LHCN-M2 (cell line): ENCODE measurements at regions not wholly inside any gene's neighbourhood (a gene's known extent, or its start where the extent isn't known, plus 50 kb on each side); places are given as distances from the start of the nearest gene placed in this dataset.
"Not testable (repeated sequence)": the region's sequence is repeated elsewhere in the genome, so short reads cannot be mapped to it uniquely, and the experiment has no call there.

Experiments
- DNase-seq: peaks from one replicate; pipeline ENCODE4 v3.0.0-alpha.2; 2012; ENCODE audit warnings: low read depth

DNA sequence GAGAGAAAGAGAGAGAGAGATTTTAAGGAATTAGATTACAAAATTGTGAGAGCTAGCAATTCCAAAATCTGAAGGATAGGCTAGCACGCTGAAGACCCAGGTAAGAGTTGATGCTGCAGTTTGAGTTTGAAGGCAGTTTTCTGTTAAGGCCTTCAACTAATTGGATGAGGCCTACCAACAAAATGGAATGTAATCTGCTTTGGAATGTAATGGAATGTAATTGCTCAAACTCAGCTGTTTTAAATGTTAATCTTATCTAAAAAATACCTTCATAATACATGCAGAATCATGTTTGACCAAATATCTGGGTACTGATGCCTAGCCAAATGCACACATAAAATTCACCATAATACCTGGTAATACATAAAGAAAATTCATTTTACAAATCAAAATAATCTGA lies 976.1 kb downstream of the LTN1 start:
- DNase-seq: no peak

- DNase-seq: not testable (repeated sequence)
Measured at GRCh38 chr21:28013123-28013522, 979.6 kb downstream of the LTN1 start.

DNA sequence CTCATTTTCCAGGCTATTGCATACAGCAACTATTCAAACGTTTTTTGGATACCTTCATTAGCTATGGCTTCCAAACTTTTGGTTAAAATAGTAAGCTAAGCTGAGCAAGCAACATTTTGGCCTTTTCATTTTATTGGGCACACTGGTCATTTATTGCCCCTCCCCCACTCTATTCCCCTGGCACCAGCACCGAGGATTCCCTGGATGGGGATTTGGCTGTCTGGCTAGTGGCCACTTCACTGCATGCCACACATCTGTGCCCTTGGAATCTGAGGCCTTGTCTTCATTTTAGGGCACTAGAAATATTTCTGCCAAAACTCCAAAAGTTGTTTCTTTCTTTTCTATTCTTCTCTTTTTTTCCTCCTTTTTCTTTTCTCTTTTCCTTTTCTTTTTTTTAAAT lies 980.7 kb downstream of the LTN1 start:
- not testable (repeated sequence) for DNase-seq

GRCh38 chr21:28008245-28008644 lies 984.4 kb downstream of the LTN1 start:
- peak; percentile 5 for DNase-seq

DNA sequence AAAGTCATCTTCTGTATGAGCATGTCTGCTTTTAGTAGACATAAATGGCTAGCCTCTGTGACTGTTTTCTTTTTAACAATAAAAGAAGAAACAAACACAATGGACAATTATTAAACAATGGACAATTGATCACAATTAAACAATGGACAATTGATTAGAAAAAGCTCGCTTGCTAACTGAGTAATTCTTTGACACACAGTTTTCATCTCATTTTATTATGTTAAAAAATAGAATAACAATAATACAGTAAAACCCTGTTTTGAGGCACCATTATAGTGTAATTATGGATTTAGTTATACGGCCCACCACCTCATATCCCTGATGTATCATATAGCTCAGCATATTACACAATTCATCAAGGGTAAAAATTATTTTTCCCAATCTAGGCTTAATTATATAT lies 989.0 kb downstream of the LTN1 start:
- DNase-seq: not testable (repeated sequence)

GRCh38 chr21:27996906-27997305 lies 995.8 kb downstream of the LTN1 start:
- DNase-seq: not testable (repeated sequence)

DNA sequence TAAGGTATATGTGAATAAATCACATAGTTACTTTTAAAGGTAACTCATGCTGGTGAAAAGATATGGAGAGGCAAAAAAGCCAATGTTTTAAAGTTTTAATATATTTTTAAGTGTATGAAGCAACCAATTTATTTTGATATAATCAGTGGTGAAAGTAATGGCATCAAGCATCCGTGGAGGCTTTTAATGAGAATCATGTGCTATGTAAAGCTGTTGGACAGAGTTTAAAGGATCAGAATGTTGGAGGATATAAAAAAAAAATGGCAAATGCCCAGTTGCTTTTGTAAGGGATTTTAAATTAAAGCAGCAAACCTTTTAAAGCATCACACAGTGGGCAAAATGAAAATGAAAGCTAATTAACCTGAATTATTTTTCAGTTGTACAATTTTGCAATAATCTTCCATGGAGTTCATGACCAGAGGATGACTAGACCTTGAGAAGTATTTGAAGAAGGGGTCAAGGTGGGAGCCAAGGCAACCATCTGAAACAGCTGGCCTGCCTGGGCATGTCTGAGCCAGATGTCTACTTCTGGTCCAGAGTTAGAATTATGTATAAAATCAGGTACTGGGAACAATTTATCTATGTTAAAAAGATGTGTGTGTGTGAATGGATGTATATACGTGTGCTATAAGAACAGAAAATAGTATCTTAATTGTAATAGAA lies 1007.9 kb downstream of the LTN1 start:
- peak; percentile 29 for DNase-seq

DNA sequence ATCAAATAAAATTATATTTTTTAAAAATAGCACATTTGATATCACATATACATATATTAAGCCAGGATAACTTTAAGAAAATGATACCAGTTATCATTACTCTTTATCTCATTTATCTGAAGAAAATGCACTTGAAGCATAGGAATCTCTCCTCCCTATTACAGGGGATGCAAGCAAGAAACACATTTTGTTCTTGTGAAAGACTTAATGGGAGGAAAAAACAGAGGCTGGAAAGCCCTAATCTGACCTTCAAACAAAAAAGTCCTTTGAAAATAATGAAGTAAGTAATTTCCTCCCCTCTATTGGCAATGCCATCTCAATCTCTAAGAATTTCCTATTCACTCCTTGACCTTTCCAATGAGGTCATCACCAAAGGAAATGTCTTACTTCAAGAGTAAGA lies 1012.6 kb upstream of the ADAMTS5 start:
- DNase-seq: not testable (repeated sequence)

- no peak for DNase-seq
Measured at GRCh38 chr21:27975514-27975913, 1008.6 kb upstream of the ADAMTS5 start.

DNA sequence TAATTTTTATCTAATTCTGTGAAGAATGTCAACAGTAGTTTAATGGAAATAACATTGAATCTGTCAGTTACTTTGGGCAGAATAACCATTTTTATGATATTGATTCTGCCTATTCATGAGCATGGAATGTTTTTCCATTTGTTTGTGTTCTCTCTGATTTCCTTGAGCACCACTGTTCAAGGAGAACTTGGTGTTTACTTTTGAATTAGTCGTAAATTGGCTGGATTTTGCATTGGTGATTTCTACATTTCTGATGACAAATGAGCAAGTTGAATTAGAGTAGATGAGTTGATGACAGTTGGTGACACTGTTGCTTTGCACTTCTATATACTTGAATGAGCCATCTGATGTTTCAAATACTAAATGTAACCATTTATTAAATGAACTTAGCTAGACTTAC lies 1007.3 kb upstream of the ADAMTS5 start:
- DNase-seq: peak; percentile 6

- DNase-seq: peak; percentile 25
Measured at GRCh38 chr21:27968240-27968639, 1001.4 kb upstream of the ADAMTS5 start.

- DNase-seq: no peak
Measured at GRCh38 chr21:27954543-27955165, 987.8 kb upstream of the ADAMTS5 start.

DNA sequence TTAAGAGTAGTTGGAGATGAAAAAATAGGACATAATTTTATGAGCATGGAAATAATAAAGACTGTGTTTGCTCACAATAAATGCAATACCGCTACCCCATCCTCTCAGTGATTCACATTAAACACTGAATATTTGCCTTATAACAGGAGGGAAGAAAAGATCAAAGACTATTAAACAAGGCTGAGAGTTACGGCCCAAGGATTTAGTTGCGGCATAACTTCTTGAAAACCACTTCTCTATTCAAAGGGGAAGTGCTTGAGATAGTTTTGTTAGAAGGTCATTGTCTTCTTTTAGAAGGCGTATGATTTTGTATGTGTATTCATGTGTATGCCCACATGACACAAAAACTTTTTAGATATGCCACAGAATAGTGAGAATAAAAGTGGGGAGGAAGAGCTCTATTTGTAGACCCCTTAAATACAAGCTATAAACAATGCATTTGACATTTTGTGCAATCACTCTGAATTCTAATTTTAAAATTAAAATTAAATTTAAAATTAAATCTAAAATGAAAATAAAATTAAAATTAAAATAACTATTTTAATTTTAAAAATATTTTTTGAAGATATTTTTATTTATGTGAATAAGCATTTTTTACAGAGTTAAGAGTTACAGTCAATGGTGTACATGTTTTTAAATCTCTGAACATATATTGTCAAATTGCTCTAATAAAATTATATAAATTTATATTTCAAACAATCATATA lies 986.6 kb upstream of the ADAMTS5 start:
- DNase-seq: no peak

- DNase-seq: not testable (repeated sequence)
Measured at GRCh38 chr21:27949093-27949492, 982.2 kb upstream of the ADAMTS5 start.

- DNase-seq: not testable (repeated sequence)
Measured at GRCh38 chr21:27930108-27930767, 963.4 kb upstream of the ADAMTS5 start.

DNA sequence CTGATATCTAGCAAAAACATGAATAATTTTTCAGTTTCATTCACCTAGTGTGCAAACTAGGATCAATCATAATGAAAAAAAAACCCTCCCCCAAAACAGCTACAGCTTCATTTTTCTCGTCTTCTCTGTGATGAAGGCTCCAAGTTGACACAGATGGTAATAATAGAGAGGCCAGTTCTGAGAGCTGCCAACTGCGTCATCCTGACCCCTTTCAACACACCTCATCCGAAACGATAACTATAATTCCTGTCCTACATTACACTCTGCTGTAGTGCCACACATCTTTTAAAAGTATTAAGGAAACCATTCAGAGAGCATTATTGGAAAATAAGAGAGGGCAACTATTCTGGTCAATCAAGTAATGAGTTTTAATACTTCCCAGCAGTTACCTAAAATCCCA lies 962.3 kb upstream of the ADAMTS5 start:
- DNase-seq: not testable (repeated sequence)

DNA sequence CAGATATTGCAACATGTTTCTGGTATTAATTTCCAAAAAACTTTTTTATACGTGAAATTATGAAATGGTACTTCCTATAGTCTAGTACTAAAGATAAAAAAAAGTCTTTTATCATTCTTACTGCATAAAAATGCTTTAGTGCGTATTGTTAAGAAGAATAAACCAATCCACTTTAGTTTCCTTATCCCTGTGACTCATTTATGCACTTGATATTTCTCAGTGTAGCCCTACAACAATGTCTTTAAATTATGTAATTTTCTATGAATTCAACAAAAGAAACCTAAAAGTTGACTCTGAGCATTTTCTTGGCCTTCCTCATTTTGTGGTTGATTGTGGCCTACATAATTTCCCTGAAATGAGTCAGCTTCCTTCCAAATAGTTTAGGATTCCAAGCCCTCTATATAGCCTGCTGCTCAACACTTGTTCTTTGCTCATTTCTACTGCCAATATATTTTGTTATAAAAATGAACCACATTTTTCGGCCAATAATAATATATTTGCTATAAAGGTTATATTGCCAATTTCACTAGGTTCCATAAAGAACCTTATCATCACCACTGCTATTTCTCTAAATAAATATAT lies 961.7 kb upstream of the ADAMTS5 start:
- peak; percentile 85 for DNase-seq

DNA sequence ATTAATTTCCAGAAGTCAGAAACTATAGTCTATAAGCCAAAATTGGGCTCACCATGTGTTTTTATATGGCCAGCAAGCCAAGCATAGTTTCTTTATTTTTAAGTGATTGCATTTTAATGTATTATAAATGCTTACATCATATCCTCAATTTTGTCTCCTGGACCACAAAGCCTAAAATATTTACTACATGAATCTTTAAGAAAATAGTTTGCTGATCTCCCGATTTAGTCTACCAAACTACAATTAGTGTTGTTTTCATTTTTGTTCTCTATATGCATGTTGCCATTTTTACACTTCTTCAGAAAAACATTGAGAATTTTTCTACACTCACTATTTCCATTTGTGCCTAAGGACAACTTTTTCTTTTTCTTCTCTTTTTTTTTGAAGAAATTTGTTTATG lies 954.5 kb upstream of the ADAMTS5 start:
- DNase-seq: not testable (repeated sequence)

GRCh38 chr21:27917966-27918365 lies 951.1 kb upstream of the ADAMTS5 start:
- DNase-seq: not testable (repeated sequence)

GRCh38 chr21:27916326-27916725 lies 949.4 kb upstream of the ADAMTS5 start:
- not testable (repeated sequence) for DNase-seq

GRCh38 chr21:27912133-27912532 lies 945.2 kb upstream of the ADAMTS5 start:
- DNase-seq: not testable (repeated sequence)

GRCh38 chr21:27909487-27909886 lies 942.6 kb upstream of the ADAMTS5 start:
- peak; percentile 17 for DNase-seq
